GM12891 (cell line): ENCODE measurements at regions not wholly inside any gene's neighbourhood (a gene's known extent, or its start where the extent isn't known, plus 50 kb on each side); places are given as distances from the start of the nearest gene placed in this dataset.

ENCODE experiments used
- PAX5 ChIP-seq: IDR thresholded peaks from 2 replicates; pipeline ENCODE4 v1.6.1; 2011; ENCODE audit warnings: low read length, moderate library complexity, mild to moderate bottlenecking; ENCODE audit not compliant: insufficient read depth, severe bottlenecking
- POLR2A ChIP-seq: IDR thresholded peaks from 2 replicates; pipeline ENCODE4 v1.6.1; 2011; ENCODE audit warnings: low read depth, low read length, control low read depth
- POLR2AphosphoS5 ChIP-seq: IDR thresholded peaks from 2 replicates; pipeline ENCODE4 v1.6.1; 2011; ENCODE audit warnings: low read depth, low read length, control low read depth
- SPI1 ChIP-seq: IDR thresholded peaks from 2 replicates; pipeline ENCODE4 v1.6.1; 2011; ENCODE audit warnings: low read depth, low read length, control low read depth
- TAF1 ChIP-seq: IDR thresholded peaks from 2 replicates; pipeline ENCODE4 v1.6.1; 2011; ENCODE audit warnings: low read depth, low read length, control low read depth

GRCh38 chr20:17875981-17876385 lies 92.6 kb downstream of the SNX5 start:
- no peak for TF ChIP-seq SPI1
- no peak for TF ChIP-seq POLR2A
- TF ChIP-seq POLR2AphosphoS5, result no peak
- TF ChIP-seq TAF1, result no peak
- TF ChIP-seq PAX5, result no peak
